CD4-positive, alpha-beta T cell treated with Interleukin-10 for 1 hour (primary cell): ENCODE measurements at regions not wholly inside any gene's neighbourhood (a gene's known extent, or its start where the extent isn't known, plus 50 kb on each side); places are given as distances from the start of the nearest gene placed in this dataset.

Experiments
- DNase-seq: peaks from one replicate; pipeline ENCODE4 v3.0.0-alpha.2; 2020

DNA sequence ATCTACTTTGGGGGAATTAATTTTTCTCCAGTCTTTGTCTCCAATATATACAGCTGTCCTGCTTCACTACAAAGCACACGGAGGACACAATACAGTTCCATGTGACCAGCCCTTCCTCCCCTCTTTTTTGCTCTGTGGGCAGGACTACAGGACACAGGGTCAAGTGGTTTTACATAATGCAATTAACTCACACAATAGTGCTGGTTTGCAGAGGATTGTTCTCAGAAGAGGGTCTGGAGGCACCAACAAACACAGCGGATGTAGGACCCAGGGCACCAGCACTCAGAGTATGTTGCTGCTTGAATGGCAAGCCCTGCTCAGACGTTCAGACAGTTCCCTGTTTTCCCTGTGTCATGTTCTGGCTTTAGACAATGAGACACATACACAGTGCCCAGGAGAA is 52.0 kb upstream of the NPTX2 start:
- DNase-seq: no peak

DNA sequence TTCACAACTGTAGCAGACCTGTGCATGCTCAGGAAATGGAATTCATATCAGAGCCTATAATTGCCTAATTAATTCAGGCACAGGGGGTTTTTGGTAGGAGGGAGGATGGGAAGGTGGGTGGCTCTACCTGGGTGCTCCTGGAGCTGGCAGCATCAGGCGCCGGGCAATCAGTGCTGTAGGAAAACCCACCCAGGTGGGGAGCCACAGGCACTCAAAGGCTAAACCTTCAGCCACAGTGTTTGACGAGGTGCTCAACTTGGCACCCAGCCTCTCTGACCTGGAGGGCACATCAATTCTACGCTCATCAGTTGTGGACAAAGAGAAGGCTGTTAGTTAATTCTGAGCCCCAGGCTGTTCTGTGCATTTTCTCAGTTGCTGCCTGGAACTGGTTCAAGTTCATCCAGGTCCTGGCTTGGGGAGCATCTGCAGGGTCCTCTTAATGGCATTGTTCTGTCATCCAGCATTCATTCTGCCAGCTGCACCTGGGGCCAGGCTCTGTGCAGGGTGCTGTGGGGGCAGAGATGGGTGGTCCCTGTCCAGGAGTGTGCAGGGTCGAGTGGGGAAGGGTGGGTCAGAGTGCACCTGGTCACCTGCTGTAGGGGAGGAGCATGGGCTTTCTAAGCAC is 54.1 kb upstream of the NPTX2 start:
- no peak for DNase-seq

DNA sequence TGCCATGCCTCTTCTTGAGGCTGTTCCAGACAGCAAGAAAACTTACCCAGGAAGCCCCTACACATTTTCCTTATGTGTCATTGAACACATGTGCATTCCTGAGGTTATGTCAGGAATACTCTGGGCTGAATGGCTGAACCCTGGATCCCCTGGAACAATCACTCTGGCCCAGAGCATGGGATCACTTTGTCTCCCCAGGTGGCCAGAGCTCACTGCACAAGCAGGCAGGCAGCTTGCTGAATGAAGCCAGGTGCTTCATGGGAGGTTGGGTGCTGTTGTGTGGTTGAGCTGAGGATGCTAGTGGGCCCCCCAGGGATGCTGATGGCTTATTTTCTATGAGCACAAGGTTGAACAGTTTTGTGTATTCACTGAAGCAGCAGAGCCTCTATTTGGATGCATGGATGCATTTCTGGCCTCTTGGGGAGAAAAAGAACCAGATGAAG is 54.7 kb upstream of the NPTX2 start:
- DNase-seq: no peak

- no peak for DNase-seq
Observed at GRCh38 chr7:98559958-98560357, 57.1 kb upstream of the NPTX2 start.

GRCh38 chr7:98559219-98559618 is 57.9 kb upstream of the NPTX2 start:
- no peak for DNase-seq

DNA sequence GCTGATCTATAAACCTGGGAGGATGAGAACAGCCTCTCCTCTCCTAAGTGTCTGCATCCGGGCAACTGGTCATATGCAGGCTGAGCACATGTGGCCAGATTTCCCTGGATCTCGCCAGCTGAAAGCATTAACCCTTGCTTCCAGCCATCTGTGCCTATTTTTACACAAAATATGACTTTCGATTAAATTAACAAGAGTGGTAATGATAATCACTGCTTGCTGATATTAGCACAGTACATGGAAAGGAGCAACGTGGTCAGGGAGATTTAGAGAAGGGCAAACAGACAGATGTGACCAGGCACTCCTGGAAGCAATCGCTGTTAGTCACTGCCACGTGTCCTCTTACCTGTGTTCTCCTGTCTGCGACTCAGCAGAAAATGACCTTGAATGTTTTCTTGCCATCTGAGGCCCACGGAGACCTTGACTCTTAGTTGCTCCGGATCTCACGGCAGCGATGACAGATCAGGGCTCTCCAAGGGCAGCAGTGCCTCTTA is 59.5 kb upstream of the NPTX2 start:
- DNase-seq: no peak

GRCh38 chr7:98556288-98556687 is 60.8 kb upstream of the NPTX2 start:
- DNase-seq: no peak

- DNase-seq: no peak
Observed at GRCh38 chr7:98555403-98555802, 61.7 kb upstream of the NPTX2 start.

DNA sequence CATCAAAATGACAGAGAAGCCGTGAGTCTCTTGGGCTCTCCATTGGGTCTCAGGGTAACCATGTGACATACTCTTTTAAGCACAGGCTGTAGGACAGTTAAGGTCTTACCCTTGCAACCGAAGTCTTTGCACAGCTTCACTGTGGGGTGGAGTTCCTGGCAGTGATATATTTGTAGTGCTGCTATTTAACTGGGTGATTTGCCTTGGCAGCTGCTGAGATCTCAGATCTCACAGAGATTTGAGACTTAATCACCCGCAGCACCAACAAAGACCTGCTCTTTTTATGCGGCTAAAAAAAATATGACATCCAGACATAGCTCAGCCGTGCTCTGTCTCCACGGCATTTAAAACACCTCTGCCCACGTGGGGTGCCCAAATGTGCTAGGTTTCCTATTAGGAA is 63.4 kb upstream of the NPTX2 start:
- DNase-seq: no peak

DNA sequence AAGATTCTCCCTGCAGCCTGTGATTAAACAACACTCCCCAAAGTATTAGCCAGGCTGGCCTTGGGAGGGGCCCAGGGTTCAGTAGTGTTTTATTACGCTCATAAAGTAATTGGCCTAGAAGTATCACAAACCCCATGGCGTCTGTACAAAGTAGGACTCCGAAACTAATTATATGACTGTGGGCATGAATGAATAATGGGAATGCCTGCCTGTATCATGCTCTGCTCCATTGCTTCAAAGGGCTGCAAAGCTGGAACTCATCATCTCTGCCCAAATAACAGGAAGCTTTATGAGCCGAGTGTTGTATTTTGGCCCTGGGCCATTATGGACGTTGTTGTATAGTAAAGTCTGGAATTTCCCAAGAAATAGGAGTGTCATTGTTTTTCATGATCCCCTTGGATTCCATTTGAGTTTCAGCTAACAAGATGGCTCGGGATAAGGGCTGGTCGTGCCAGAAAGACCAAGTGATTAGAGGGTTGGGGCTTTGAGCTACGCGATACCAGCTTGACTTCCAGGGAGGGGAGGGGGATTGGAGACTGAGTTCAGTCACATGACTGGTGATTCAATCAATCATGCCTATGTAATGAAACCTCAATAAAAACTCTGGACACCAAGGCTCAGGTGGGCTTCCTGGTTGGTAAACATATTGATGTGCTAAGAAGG is 65.3 kb upstream of the NPTX2 start:
- DNase-seq: no peak

- no peak for DNase-seq
Observed at GRCh38 chr7:98548971-98549370, 68.1 kb upstream of the NPTX2 start.

- no peak for DNase-seq
Observed at GRCh38 chr7:98548370-98548769, 68.7 kb upstream of the NPTX2 start.

DNA sequence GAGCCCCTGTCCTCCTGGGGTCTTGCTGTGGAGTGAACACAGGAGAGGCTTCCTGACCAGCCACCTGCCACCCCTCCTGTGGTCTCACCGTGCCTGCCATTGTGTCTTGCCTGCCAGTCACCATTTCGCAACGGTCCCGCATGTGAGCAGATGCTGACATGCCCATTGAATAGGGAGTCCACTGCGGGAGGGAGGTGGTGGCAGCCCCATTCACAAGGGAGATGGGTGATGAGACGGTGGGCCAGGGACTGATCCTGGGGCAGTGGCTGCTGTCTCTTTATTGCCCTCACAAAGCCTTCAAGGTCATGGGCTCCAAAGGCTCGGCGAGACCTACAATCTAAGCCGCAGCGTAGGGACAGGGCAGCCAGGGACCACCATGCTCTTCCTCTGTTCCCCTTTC is 76.0 kb upstream of the NPTX2 start:
- no peak for DNase-seq

GRCh38 chr7:98539865-98540264 is 77.2 kb upstream of the NPTX2 start:
- DNase-seq: no peak

DNA sequence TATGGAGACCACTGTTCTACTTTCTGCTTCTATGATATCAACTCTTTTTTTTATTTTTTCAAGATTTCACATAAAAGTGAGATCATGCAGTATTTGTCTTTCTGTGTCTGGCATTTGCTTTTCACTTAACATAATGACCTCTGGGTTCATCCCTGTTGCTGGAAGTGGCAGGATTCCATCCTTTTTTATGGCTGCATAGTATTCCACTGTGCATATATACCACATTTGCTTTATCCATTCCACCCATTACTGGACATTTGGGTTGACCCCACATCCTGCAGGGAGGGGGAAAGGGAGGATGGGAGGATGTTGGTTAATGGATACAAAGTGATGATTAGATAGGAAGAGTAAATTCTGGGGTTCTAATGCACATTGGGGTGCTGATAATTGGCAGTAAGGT is 80.3 kb upstream of the NPTX2 start:
- no peak for DNase-seq

DNA sequence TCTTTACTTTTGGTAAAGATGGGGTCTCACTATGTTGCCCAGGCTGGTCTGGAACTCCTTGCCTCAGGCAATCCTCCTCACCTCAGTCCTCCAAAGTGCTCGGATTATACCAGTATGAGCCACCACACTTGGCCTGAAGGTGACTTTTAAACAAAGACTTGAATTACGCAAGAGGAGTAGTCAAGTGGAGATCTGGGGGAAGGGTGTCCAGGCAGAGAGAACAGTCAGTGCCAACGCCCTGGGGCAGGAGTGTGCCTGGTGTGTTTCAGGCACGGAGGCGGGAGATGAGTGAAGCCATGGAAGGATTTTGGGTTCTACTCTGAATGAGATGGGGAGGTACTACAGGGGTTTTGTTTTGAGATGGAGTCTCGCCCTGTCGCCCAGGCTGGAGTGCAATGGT is 82.6 kb upstream of the NPTX2 start:
- no peak for DNase-seq

DNA sequence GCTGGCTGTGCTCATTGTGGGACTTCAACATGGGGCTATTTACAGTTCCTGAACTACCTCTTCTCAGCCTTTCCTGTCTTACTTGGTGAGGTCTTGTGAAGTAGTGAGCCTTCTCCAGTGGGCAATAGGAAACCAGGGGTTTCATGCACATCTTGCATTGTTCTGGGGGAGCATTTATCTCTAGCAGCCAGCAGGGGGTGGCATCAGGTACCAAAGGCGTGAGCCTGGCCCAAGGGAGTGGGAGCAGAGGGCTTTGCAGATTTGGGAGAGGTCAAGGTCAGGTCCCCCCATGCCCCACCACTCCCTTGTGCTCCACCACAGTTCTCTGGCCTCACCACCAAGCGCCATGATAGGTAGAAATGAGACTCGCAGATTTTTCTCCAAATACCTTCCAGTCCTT is 85.4 kb upstream of the NPTX2 start:
- no peak for DNase-seq

DNA sequence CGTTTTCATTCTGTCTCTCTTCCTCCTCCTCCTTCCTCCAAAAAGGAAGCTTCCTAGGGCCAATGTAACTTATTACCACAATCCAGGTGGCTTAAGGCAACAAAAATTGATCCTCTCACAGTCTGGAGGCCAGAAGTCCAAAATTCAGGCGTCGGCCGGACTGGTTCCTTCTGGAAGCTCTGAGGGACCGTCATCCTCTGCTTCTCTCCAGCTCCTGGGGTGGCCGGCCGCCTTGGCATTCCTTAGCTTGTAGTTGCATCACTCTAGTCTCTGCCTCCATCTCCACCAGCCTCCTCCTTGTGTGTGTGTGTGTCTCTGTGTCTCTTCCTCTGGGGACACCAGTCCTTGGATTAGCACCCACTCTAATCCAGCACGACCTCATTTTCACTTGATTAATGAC is 89.0 kb upstream of the NPTX2 start:
- no peak for DNase-seq

- DNase-seq: no peak
Observed at GRCh38 chr7:98526059-98526458, 91.0 kb upstream of the NPTX2 start.

DNA sequence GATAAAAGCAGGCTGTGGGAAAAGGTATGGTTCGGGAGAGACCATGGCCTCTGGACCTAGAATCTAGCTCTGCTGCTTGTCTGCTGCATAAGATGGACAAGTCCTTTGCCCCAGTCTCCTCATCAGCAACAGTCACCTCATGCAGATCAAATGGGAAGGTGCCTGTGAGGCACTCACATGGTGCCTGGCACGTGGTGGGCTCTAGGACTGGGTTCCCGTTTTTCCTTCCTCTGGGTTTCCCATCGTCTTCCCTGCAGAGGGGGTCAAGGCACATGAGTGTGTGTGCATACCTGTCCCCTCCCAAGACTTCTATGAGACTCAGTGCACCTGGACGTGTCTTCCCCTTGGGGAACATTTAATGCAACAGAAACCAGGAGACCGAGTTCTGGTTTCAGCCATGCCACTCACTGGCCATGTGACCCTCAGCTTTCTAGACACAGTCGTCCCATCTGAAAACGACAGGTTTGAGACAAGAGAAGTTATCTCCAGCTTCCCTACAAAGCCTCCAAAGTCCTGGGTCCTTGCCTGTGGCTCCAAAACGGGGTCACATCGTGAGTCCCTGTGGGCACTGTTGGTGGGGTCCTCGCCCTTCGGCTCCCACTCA is 95.9 kb upstream of the NPTX2 start:
- no peak for DNase-seq

DNA sequence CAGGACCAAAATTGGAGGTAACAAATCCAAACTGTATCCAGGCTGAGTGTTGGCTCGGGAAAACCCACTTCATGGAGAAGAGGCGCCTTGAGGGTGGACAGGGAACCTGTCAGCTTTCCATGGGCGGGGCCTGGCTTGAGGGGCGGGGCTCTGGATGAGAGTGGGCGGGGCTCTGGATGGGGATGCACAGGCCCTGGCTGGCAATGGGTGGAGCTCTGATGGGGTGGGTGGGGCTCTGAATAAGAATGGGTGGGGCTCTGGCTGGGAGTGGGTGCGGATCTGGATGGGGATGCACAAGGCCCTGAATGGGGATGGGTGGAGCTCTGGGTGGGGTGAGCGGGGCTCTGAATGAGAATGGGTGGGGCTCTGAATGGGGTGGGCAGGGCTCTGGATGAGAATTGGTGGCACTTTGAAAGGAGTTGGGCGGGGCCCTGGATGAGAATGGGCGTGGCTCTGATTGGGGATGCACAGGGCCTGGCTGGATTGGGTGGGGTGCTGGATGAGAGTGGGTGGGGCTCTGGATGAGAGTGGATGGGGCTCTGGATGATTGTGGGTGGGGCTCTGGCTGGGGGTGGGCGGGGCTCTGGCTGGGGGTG is 96.6 kb upstream of the NPTX2 start:
- no peak for DNase-seq

GRCh38 chr7:98518159-98518947 is 98.7 kb upstream of the NPTX2 start:
- DNase-seq: no peak

DNA sequence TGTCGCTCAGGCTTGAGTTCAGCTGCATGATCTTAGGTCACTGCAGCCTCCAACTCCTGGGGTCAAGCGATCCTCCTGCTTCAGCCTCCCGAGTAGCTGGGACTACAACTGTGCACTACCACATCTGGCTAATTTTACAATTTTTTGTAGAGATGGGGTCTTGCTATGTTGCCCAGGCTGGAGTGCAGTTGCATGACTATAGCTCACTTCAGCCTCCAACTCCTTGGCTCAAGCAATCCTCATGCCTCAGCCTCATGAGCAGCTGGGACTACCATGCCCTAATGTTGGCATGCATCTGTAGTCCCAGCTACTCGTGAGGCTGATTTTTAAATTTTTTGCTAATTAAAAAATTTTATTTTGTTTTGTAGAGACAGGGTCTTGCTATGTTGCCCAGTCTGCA is 101.9 kb upstream of the NPTX2 start:
- DNase-seq: no peak
